Ishikawa (cell line): ENCODE measurements at regions not wholly inside any gene's neighbourhood (a gene's known extent, or its start where the extent isn't known, plus 50 kb on each side); places are given as distances from the start of the nearest gene placed in this dataset.

Source experiments
- CEBPB ChIP-seq: IDR thresholded peaks from 2 replicates; pipeline ENCODE4 v1.6.1; 2012
- CREB1 ChIP-seq: IDR thresholded peaks from 2 replicates; pipeline ENCODE4 v1.6.1; 2012; ENCODE audit warnings: low read depth
- EGR1 ChIP-seq: IDR thresholded peaks from 2 replicates; pipeline ENCODE4 v1.6.1; 2012
- EP300 ChIP-seq: IDR thresholded peaks from 2 replicates; pipeline ENCODE4 v1.6.1; 2012; ENCODE audit warnings: borderline replicate concordance
- FOXM1 ChIP-seq: IDR thresholded peaks from 2 replicates; pipeline ENCODE4 v1.6.1; 2012; ENCODE audit warnings: low read depth, borderline replicate concordance
- MAX ChIP-seq: IDR thresholded peaks from 2 replicates; pipeline ENCODE4 v1.6.1; 2012
- NFIC ChIP-seq: IDR thresholded peaks from 2 replicates; pipeline ENCODE4 v1.6.1; 2012
- RAD21 ChIP-seq: IDR thresholded peaks from 2 replicates; pipeline ENCODE4 v1.6.1; 2012; ENCODE audit warnings: low read depth
- REST ChIP-seq: IDR thresholded peaks from 2 replicates; pipeline ENCODE4 v1.6.1; 2012; ENCODE audit warnings: low read depth, mild to moderate bottlenecking
- TAF1 ChIP-seq: IDR thresholded peaks from 2 replicates; pipeline ENCODE4 v1.6.1; 2012; ENCODE audit warnings: low read depth, mild to moderate bottlenecking
- TCF12 ChIP-seq: IDR thresholded peaks from 2 replicates; pipeline ENCODE4 v1.6.1; 2012; ENCODE audit warnings: low read depth
- TEAD4 ChIP-seq: IDR thresholded peaks from 2 replicates; pipeline ENCODE4 v1.6.1; 2012
- USF1 ChIP-seq: IDR thresholded peaks from 2 replicates; pipeline ENCODE4 v1.6.1; 2012
- YY1 ChIP-seq: IDR thresholded peaks from 2 replicates; pipeline ENCODE4 v1.6.1; 2012; ENCODE audit warnings: low read depth
- ZBTB7A ChIP-seq: IDR thresholded peaks from 2 replicates; pipeline ENCODE4 v1.6.1; 2012; ENCODE audit warnings: low read depth

- TF ChIP-seq FOXM1 = no peak
- TF ChIP-seq REST = no peak
- no peak for TF ChIP-seq YY1
- no peak for TF ChIP-seq EP300
- TF ChIP-seq USF1 = no peak
- no peak for TF ChIP-seq RAD21
- TF ChIP-seq TCF12 = no peak
- TF ChIP-seq TEAD4 = no peak
- TF ChIP-seq ZBTB7A = no peak
- TF ChIP-seq TAF1 = no peak
- TF ChIP-seq EGR1 = no peak
- TF ChIP-seq MAX = no peak
- no peak for TF ChIP-seq CEBPB
- TF ChIP-seq NFIC = no peak
- no peak for TF ChIP-seq CREB1
Observed at GRCh38 chr7:136171233-136171632, 194.1 kb upstream of the MTPN start.

- TF ChIP-seq USF1 (no peak), TAF1 (no peak), YY1 (no peak), FOXM1 (no peak), TCF12 (no peak), REST (no peak), CREB1 (no peak), CEBPB (no peak), ZBTB7A (no peak), TEAD4 (no peak), MAX (no peak), NFIC (no peak), EP300 (no peak), EGR1 (no peak), RAD21 (no peak)
Observed at GRCh38 chr7:136168821-136169220, 191.7 kb upstream of the MTPN start.

GRCh38 chr7:136167991-136168390 is 190.8 kb upstream of the MTPN start:
- no peak for TF ChIP-seq CEBPB
- no peak for TF ChIP-seq EGR1
- TF ChIP-seq USF1 = no peak
- no peak for TF ChIP-seq TAF1
- no peak for TF ChIP-seq TCF12
- TF ChIP-seq FOXM1 = no peak
- no peak for TF ChIP-seq TEAD4
- TF ChIP-seq MAX = no peak
- TF ChIP-seq YY1 = no peak
- TF ChIP-seq ZBTB7A = no peak
- no peak for TF ChIP-seq EP300
- no peak for TF ChIP-seq RAD21
- TF ChIP-seq NFIC = no peak
- TF ChIP-seq REST = no peak
- no peak for TF ChIP-seq CREB1

- TF ChIP-seq YY1 (no peak), CEBPB (no peak), CREB1 (no peak), EP300 (no peak), FOXM1 (no peak), TCF12 (no peak), ZBTB7A (no peak), TAF1 (no peak), REST (no peak), RAD21 (no peak), NFIC (no peak), USF1 (no peak), MAX (no peak), TEAD4 (no peak), EGR1 (no peak)
Observed at GRCh38 chr7:136166521-136166920, 189.4 kb upstream of the MTPN start.
